ENCODE measurements at regions not wholly inside any gene's neighbourhood (a gene's known extent, or its start where the extent isn't known, plus 50 kb on each side); places are given as distances from the start of the nearest gene placed in this dataset.

DNA sequence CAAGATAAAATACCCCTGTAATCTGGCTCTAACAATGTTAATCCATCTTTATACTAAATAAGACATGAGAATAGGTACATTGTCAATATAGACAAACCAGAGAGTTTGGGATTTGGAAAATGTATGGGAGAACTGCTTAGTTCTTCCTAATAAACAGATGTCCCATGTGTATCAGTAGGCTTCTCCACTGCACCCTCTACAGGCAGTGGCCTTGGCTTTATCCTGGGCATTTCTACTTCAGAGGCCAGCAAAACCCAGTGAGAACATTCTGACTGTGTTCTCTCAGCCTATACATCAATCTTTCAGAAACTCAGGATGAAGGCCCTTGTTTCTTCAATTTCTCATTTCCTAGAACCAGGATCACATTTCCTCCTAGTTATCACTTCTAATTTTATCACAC, 1167.5 kb upstream of the ACVR2A start:
- DNase-seq (ENCODE audit: low read depth): no peak

DNA sequence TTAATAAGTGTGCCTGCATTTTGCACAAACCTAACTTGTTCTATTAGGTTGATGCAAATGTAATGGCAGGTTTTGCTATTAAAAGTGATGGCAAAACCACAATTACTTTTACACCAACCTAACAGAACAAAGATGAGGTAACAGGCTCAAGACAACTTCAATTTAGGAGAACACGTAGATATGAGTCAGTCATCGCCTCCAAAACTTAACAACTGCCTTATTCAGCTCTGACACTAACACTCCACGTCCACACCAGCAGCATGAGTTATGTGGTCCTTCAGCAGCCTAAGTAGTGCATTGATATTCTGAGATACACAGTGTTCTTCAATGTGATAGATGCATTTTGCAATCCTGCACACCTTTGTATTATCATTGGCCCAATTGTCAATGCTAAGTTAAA, 1175.1 kb upstream of the ACVR2A start:
- DNase-seq (ENCODE audit: low read depth): no peak

DNA sequence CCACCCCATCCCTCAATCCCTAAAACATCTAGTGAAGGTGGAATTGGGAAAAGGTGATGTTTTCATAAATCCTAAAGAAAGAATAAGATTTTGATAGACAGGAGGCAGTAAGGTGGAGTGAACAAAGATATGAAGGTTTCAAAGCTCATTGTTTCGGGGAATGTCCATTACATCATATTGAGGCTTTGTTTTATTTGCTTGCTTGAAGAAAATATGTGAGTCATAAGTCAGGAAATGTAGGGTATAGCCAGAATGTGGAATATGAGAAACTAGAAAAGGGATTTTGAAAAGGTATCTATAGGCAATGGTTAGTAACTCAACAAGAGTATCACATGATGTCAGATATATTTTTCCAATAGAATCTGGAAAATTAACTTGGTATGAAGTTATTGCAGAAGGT, 1178.5 kb upstream of the ACVR2A start:
- DNase-seq (ENCODE audit: low read depth): no peak

DNA sequence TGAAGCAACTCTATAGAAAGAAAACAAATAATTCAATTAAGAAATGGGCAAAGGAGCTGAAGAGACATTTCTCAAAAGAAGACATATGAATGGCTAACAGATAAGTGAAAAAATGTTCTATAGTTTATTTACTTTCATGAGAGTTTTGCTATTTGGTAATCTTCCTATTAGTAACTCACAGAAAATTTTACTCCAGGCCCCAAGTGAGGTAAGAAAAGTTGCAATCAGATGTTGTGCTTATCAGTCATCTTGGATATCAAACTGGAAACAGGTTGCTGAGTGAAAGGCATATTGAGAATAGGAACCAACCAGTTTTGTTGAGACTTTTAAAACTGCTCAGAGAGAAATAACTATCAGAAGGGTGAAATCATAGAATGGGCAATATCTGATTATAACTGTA, 1179.0 kb upstream of the ACVR2A start:
- DNase-seq (ENCODE audit: low read depth): no peak

DNA sequence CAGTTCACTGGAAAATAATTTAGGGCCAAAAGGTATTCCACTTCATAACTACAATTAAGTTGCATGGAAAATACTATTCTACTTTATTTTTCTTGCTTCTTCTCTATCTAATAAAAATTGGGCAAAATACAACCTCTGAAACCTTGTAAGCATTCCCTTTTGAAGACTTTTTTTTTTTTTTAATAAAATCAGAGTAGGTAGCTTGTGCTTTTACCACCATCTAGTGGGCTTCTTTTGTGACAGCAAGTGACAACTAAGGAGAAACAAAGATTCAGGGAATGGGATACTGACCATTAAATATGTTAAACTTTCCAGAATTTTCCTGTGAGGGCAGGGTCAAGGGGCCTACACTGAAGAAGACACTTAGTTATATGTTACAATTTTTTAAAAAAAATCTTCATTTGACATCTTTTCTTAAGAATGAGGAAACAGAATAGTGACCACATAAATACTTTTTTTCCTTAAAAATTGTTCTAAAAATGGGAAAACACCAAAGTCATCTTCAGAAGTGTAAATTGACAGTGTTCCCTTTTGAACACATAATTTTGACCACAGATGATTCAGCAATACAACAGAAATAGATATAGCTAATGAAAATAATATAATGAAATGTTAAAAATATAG, 1183.2 kb upstream of the ACVR2A start:
- DNase-seq (ENCODE audit: low read depth): no peak

DNA sequence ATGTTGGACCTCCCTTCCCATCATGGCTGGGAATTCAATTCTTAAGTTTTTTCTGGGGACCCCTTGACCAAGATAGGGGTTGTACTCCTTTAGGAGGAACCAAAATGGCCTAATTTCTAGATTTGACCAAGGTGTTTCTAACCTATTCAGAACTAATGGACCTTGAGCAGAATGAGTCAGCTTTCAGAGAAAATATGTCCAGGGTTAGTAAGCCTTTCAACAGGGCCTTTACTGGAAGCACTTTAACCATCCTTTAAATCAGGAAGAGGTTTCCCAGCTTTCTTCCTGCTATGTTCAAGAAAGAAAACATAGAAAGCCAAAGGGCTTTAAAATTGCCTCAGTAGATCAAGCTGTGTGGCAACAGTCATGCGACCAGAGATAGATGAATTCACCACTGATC, 1184.9 kb upstream of the ACVR2A start:
- DNase-seq (ENCODE audit: low read depth): no peak

DNA sequence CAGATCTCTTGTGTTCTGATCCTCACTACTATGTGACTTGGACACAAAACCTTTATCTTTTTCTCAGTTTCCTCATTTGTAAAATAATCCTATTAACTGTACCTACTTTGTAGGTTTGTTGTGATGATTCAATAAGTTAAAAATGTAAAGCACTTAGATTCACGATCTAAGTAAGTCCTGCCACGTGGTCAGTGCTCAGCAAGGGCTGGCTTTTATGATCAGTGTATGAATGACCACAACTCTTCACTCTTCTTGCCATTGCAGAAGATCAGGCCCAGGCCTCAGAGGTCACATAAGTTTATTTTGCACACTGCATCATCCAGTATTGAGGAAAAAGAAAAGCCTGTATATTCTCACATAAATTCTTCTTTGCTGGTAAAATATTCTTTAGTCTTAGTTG, 1192.5 kb upstream of the ACVR2A start:
- no peak for DNase-seq (ENCODE audit: low read depth)

DNA sequence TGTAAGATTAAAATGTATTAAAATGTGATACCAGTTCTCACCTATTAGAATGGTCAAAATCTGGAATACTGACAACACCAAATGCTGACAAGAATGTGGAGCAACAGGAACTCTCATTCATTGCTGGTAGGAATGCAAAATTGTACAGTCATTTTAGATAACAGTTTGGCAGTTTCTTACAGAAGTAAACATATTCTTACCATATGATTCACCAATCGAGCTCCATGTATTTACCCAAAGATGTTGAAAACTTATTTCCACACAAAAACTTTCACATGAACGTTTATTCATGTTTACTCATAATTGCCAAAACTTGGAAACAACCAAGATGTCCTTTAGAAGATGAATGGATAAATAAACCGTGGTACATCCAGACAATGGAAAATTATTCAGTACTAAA, 1193.5 kb upstream of the ACVR2A start:
- DNase-seq (ENCODE audit: low read depth): no peak

DNA sequence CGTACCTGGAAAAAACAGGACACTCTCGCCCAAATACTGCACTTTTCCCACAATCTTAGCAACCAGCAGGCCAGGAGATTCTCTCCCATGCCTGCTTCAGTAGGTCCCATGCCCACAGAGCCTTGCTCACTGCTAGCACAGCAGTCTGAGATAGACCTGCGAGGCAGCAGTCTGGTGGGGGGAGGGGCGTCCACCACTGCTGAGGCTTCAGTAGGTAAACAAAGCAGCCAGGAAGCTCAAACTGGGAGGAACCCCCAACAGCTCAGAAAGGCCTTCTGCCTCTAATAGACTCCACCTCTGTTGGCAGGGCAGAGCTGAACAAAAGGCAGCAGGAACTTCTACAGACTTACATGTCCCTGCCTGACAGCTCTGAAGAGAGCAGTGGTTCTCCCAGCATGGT, 1202.8 kb upstream of the ACVR2A start:
- no peak for DNase-seq (ENCODE audit: low read depth)

DNA sequence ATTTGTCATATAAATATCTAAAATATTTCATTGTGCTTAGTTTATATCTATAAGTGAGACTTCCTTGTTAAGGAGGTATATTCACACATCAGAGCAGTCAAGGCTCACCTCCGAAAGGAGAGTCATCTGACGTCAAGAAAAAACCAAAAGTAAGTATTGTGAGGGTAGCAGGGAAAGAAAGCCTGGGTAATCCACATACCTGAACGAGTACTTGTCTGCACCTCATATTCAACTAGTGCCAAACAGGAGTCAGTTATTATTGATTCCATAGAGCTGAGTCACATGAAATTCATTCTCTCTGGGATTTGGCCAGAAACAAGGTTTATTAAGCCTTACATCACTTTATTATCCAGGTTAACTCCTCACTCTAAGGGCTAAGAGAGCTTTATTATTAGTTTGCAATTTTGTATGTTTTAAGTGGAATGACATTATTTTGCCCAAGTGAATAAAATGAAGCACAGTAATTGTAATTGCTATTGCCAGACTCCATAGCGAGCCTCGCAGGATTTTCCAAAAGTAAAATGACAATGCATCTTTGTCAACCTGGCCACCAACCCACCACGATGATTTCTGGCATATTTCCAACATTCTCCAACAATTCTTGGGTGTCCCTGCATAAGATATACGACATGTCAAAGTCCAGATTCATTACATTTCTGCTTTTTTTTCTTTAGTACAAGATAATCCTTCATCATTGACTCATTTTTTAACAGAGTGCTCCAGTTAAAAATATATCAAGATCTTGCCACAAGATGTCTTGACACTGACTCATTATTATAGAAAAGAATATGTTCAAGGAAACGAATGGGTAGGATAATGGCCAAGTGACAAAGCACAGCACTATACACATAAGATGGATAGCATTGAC, 1210.4 kb upstream of the ACVR2A start:
- DNase-seq (ENCODE audit: low read depth): no peak

DNA sequence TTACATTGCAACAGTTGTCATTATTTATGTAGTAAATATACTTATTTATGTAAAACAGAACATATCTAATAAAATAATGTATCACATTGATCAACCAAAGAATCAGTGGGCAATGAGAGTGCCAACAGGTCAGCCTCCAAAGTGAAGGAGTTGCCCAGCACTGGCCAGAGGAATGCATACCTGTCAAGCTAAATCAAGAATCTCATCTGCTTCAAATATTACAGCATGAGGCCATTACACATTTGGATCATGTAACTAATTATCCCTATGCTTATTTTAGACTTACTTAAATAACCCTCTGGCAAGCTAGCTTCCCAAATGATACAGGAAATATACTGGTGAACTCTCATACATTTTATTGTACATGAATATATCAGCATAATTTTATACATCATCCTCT, 1211.7 kb upstream of the ACVR2A start:
- no peak for DNase-seq (ENCODE audit: low read depth)

DNA sequence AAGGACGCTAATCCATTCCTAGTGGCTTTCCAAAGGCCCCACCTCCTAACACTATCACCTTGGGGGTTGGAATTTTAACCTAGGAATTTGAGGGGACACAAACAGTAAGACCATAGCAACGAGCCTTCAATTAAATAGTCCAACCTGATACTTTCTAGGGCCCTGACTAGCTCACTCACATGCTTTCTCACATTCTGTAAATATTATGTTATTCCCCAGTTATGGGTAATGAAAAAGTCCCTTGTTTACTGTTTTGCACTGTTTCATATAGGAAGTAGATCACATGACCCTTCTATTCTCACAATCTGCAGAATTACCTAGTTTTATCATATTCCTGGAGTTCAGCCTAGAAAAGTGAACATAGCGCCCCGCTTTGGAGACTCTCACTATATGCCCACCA, 1212.1 kb upstream of the ACVR2A start:
- DNase-seq (ENCODE audit: low read depth): no peak

DNA sequence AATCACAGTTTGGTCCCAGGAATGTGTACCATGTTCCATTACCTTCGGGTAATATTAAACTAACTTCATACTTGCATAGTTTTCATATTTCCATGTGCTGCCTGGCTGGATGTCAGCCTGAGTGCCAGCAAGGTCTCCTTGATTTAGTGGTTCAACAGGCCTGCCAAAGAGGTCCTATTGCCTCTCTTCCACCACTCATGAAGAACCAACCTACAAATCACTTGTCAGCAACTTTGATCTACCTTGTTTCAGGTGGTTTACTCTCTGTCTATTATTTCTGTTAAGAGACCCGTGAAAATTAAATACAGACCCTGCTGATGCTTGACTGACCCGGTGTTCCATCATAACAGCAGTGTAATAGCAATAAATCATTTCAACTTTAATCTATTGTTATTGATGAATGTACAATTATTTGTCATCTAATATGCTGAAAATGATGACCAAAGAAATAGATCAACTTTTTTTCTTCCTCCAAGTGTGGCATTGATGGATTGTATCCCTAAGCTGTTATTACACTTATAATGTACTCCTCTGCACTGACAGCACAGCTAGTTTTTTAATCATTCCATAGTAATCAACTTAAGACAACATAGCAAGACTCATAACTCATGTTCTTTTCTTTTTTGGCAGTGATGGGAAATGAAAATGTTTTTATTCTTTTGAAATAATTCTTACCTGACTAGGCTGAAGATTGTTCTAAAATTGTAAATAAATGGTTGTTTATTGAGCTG, 1220.2 kb upstream of the ACVR2A start:
- DNase-seq (ENCODE audit: low read depth): no peak

DNA sequence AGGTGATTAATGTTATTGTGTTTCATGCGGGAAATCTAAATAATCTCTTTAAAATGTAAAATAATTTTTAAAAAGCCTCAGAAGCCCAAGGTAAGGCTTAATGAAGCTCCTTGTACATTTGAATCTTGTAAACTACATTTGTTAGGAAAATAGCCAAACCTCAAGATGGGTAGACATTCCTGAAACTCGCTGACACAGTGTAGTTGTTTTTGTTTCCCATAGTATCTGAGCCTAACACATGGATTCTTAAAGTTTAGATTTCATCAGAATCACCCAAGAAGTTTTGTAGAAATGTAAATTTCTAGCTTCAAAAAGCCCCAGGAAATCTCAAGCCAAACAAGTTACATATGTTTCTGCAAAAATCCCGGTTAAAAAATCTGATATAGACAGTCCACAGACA, 1221.1 kb upstream of the ACVR2A start:
- DNase-seq (ENCODE audit: low read depth): no peak

DNA sequence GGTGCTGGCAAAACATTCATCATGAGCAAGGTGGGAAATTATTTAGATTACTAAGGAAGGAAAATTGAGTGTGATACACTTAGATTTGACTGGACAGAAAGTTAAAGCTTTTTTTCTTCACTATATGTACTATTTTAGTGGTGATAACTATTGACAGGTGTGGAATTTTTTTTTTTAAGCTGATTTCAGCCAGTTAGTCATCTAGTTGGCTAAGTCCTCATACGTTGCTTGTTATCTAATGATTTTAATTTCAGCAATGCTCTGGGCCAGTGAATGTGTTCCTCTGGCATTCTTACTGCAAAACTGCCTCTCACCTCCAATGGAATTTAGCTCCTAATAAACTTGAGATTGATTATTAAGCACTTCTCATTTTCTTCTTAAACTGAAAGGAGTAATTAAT, 1223.2 kb upstream of the ACVR2A start:
- DNase-seq (ENCODE audit: low read depth): no peak

DNA sequence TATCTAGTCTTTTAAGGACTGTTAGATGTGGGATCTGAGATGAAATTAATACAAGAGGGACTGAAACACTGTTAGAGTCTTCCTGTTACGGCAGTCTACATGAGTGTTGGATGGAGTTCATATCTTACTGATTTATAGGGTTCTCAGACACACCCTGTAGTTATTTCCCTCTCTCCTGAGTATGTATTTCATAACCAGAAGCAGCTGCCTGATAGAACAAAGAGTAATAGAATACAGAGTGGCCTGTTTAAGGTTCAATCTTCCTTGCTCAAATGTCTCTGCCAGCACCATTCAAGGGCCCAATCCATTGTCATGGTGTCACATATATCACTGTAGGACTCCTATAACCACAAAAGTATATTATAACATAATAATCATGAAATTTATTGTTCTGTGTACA, 1229.1 kb upstream of the ACVR2A start:
- DNase-seq (ENCODE audit: low read depth): no peak

DNA sequence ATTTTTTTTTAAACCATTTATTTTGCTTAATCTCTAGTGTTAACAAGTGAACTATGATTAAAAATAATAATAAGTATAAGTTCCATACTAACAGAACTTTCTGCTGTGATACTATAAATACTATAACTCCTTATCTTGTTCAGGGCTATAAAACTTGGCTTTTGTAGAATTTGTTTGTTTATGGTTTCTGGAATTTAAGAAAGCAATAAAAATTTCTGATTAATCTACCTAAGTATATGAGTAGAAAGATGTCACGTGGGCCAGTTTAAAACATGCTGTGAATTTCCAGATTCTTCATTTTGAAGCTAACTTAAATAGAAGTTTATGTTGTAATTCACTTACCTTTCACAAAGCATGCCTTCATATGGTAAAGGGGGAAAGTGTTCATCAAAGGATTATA, 1236.3 kb upstream of the ACVR2A start:
- no peak for DNase-seq (ENCODE audit: low read depth)

DNA sequence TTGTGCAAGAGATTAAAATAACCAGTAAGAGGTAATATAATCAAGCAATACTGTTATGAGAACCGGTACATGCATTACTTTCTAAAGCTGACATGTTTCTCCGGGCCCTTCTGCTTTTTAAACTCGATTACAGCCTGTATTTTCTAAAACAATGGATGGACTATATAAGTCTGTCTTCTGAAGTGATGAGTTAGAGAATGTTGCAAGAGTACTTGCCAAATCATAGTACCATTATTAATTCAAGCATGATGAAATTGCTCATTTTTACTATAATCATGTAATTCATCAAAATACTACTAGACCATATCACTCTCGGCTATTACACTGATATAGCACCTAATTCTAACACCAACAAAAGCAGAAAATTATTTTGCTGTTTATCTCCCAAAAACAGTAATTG, 1240.3 kb upstream of the ACVR2A start:
- DNase-seq (ENCODE audit: low read depth): no peak

DNA sequence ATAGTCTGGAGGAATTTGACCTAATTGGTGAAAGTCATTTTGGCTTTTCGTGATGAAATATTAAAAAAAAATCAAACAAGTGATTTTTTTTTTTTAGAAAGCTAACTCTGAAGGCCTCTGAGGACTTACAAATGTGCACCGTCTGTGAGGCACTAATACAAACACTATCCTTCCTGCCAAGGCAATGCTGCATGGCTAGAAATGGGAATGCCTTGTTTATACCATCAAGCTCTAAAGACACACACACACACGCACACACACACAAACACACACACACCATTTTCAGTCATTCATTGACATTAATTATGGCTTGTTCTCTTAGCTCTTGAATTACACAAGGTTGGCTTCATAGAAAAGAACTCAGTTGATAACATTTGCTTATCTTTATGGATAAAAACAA, 1242.0 kb upstream of the ACVR2A start:
- DNase-seq (ENCODE audit: low read depth): no peak

DNA sequence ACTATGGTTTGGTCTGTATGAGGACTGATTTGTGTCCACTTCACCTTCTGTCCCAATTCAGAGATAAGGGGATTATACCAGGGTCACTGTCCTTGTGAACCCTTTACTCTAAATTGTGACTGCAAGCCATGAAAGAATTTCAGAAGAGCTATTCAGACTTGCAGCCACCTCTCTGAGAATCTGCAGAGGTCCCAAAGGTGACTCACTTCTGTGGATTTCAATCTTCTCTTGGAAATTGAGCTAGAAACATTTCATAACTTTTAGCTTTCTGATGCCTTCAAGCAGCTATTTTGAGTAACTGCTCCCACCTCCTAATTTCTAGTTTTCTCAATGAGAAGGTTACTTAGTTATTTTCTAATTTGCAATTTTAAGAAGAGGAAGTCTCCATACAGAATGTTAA, 1242.4 kb upstream of the ACVR2A start:
- no peak for DNase-seq (ENCODE audit: low read depth)

DNA sequence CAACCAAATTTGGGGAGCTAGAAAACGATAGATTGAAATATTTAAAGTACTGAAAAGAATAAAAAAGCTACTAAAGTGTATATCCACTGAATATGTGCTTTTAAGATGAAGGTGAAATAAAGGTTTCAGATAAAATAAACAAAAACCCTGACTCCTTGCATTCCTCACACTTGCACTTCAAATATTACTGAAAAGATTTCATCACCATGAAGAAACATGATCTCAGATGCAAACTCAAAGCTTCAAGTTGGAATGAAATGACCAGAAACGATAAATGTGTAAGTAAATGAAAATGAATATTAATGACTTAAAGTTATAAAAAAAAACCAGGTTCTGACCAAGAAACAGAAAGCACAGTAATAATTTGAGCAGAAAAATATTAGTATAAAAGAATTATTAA, 1246.0 kb upstream of the ACVR2A start:
- no peak for DNase-seq (ENCODE audit: low read depth)

DNA sequence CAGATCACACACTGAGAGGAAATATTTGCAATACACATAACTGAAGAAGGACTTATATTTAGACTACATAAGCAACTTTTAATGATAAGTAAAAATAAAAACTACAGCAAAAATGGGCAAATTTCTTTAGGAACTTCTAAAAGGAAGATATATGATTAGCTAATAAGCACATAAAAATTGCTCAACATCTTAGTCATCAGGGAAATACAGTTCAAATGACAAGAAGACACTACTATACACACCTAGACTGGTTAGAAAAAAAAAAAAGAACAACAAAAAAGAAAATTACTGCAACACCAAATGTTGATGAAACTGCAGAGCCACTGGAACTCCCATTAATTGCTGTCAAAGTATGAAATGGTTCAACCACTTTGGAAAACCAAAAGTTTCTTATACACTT, 1247.5 kb upstream of the ACVR2A start:
- no peak for DNase-seq (ENCODE audit: low read depth)

DNA sequence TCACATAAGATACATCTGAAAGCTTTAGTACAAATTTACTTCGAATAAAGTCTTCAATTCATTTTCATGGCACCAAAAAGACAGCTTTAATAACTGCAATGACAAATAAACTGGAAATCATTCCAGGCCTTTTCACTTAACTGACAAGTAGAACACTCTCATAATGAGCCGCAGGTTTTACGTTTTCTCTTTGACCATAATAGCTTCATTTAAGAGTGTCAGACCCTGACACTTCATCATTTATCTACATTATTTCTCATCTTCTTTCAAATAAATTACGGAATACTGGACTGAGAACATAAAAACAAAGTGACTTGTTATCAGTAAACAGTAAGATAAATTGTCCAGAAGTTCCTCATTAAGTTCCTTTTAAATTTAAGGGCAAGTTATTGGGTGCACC, 1252.9 kb upstream of the ACVR2A start:
- no peak for DNase-seq (ENCODE audit: low read depth)
